A549 (cell line): ENCODE measurements at regions not wholly inside any gene's neighbourhood (a gene's known extent, or its start where the extent isn't known, plus 50 kb on each side); places are given as distances from the start of the nearest gene placed in this dataset.

Source experiments
- ATAC-seq, 2 experiments: fragments of 200-7000 bp in 1 of 2; fragments of >200 bp in 1 of 2; cut with Nextera tagmentation in 1 of 2; cut with Tn5 transposase in 1 of 2; 3 replicates each; pipeline versions ENCODE4 v1.8.0 to v1.9.1; 2018 to 2020; ENCODE audit warnings: mild to moderate bottlenecking in 1 of 2, moderate library complexity in 1 of 2
- CTCF ChIA-PET: fragments of 300-600 bp; sonication (Branson Sonifier 250); formaldehyde crosslinking; extraction: SDS; loops from one replicate; lab custom pipeline; 2021; ENCODE audit warnings: antibody characterized with exemption, inconsistent platforms; lab: Yijun Ruan, JAX
- POLR2A ChIA-PET: fragments of 350-600 bp; formaldehyde crosslinking; extraction: SDS; loops from one replicate; lab custom pipeline; 2021; ENCODE audit warnings: antibody characterized with exemption, inconsistent platforms; lab: Yijun Ruan, JAX
- DNase-seq, 2 experiments: peaks; one replicate each; pipeline versions ENCODE4 v3.0.0 to v3.0.0-alpha.2; 2011 to 2016; ENCODE audit warnings: low read depth in 1 of 2, low spot score in 1 of 2
- FAIRE-seq: peaks from 2 replicates; lab custom pipeline; 2011; peaks lifted over from hg19 to GRCh38; lab: Jason Lieb, UNC
- H3K27ac ChIP-seq, 2 experiments: fragments of >200 bp; sonication (Bioruptor Twin); formaldehyde crosslinking; 3 replicates each; pipeline ENCODE4 v1.5.1; 2016 to 2017
- H3K4me1 ChIP-seq: fragments of >200 bp; sonication (Bioruptor Twin); formaldehyde crosslinking; 3 replicates; pipeline ENCODE4 v1.6.1; 2016
- H3K4me2 ChIP-seq: fragments of >200 bp; sonication (Bioruptor Twin); formaldehyde crosslinking; 3 replicates; pipeline ENCODE4 v1.6.1; 2016
- H3K4me3 ChIP-seq: fragments of >200 bp; sonication (Bioruptor Twin); formaldehyde crosslinking; 3 replicates; pipeline ENCODE4 v1.5.1; 2016
- H3K9me3 ChIP-seq: fragments of >200 bp; sonication (Bioruptor Twin); formaldehyde crosslinking; 3 replicates; pipeline ENCODE4 v1.6.1; 2016
- BHLHE40 ChIP-seq: IDR thresholded peaks from 2 replicates; pipeline ENCODE4 v1.6.1; 2012; ENCODE audit warnings: low read depth, low read length, inconsistent platforms
- EHF ChIP-seq: fragments of 250-450 bp; sonication (Bioruptor Pico); IDR thresholded peaks from 2 replicates; pipeline ENCODE4 v1.5.0; 2020; ENCODE audit warnings: mild to moderate bottlenecking
- EHMT2 ChIP-seq: fragments of 200-600 bp; sonication (generic); IDR thresholded peaks from 2 replicates; pipeline ENCODE4 v1.6.1; 2016; ENCODE audit warnings: antibody characterized with exemption, low read depth, mild to moderate bottlenecking, moderate library complexity
- FOXS1 ChIP-seq: fragments of 250-450 bp; sonication (Bioruptor Pico); IDR thresholded peaks from 2 replicates; pipeline ENCODE4 v1.5.0; 2020; ENCODE audit warnings: mild to moderate bottlenecking, moderate library complexity
- GATA3 ChIP-seq: IDR thresholded peaks from 2 replicates; pipeline ENCODE4 v1.6.1; 2012; ENCODE audit warnings: borderline replicate concordance
- HDAC2 ChIP-seq: fragments of 200-600 bp; sonication (generic); IDR thresholded peaks from 2 replicates; pipeline ENCODE4 v1.6.1; 2016
- HEYL ChIP-seq: fragments of 250-450 bp; sonication (Bioruptor Pico); IDR thresholded peaks from 2 replicates; pipeline ENCODE4 v1.8.0; 2021; ENCODE audit warnings: mild to moderate bottlenecking, moderate library complexity
- HOXA7 ChIP-seq: fragments of 250-450 bp; sonication (Bioruptor Pico); IDR thresholded peaks from 2 replicates; pipeline ENCODE4 v1.5.0; 2020; ENCODE audit warnings: mild to moderate bottlenecking, moderate library complexity
- MYC ChIP-seq: IDR thresholded peaks from 2 replicates; pipeline ENCODE4 v1.6.1; 2012; ENCODE audit warnings: mild to moderate bottlenecking, inconsistent platforms, low read length, improper control_type of control experiment, borderline replicate concordance
- NFE2L2 ChIP-seq: fragments of 150-350 bp; conservative IDR thresholded peaks from 2 replicates; pipeline ENCODE4 v1.6.1; 2014; ENCODE audit warnings: low read length
- NPAS2 ChIP-seq: fragments of 250-450 bp; sonication (Bioruptor Pico); IDR thresholded peaks from 2 replicates; pipeline ENCODE4 v1.8.0; 2022; ENCODE audit warnings: mild to moderate bottlenecking, moderate library complexity, borderline replicate concordance
- POLR2A ChIP-seq: IDR thresholded peaks from 2 replicates; pipeline ENCODE4 v1.6.1; 2012; ENCODE audit warnings: mild to moderate bottlenecking, low read length
- POLR2AphosphoS2 ChIP-seq: conservative IDR thresholded peaks from 2 replicates; pipeline ENCODE4 v1.6.1; 2012; ENCODE audit warnings: low read length, improper control_type of control experiment, inconsistent platforms
- RCOR1 ChIP-seq: fragments of 150-350 bp; IDR thresholded peaks from 2 replicates; pipeline ENCODE4 v1.6.1; 2014; ENCODE audit warnings: antibody characterized with exemption, low read length, low read depth
- RNF2 ChIP-seq: fragments of 200-600 bp; sonication (generic); IDR thresholded peaks from 2 replicates; pipeline ENCODE4 v1.6.1; 2016; ENCODE audit warnings: low read depth, mild to moderate bottlenecking, antibody characterized with exemption, moderate library complexity, borderline replicate concordance
- SMC3 ChIP-seq: fragments of >200 bp; sonication (Bioruptor Twin); formaldehyde crosslinking; IDR thresholded peaks from 3 replicates; pipeline ENCODE4 v1.6.1; 2018; ENCODE audit warnings: inconsistent platforms
- SREBF2 ChIP-seq: fragments of 450-650 bp; IDR thresholded peaks from 2 replicates; pipeline ENCODE4 v1.6.1; 2014; ENCODE audit warnings: mild to moderate bottlenecking, moderate library complexity
- TFCP2L1 ChIP-seq: fragments of 250-450 bp; sonication (Bioruptor Pico); IDR thresholded peaks from 2 replicates; pipeline ENCODE4 v1.5.0; 2021; ENCODE audit warnings: mild to moderate bottlenecking
- TP53 ChIP-seq: fragments of 250-450 bp; sonication (Bioruptor Pico); IDR thresholded peaks from 2 replicates; pipeline ENCODE4 v1.5.0; 2021; ENCODE audit warnings: mild to moderate bottlenecking, moderate library complexity
- WGBS: methylation state at CpG from one replicate; pipeline ENCODE4 v1.1.6; 2017; ENCODE audit errors: missing lambda C conversion rate; 5-methylcytosine and 5-hydroxymethylcytosine counted together
- TF ChIP-seq, protein P1 (sequence below): fragments of 200-600 bp; sonication (generic); IDR thresholded peaks from 2 replicates; pipeline ENCODE4 v1.6.1; 2016; ENCODE audit warnings: antibody characterized with exemption, mild to moderate bottlenecking, moderate library complexity
- TF ChIP-seq, protein P2 (sequence below): IDR thresholded peaks from 2 replicates; pipeline ENCODE4 v1.6.1; 2012; ENCODE audit warnings: low read depth, borderline replicate concordance
- TF ChIP-seq, protein P3 (sequence below): IDR thresholded peaks from 2 replicates; pipeline ENCODE4 v1.6.1; 2012
- TF ChIP-seq, protein P4 (sequence below): fragments of >200 bp; sonication (Bioruptor Twin); formaldehyde crosslinking; IDR thresholded peaks from 3 replicates; pipeline ENCODE4 v1.6.1; 2016
- TF ChIP-seq, protein P5 (sequence below): fragments of 250-450 bp; sonication (Bioruptor Pico); IDR thresholded peaks from 2 replicates; pipeline ENCODE4 v1.5.0; 2020; ENCODE audit warnings: low read depth, mild to moderate bottlenecking, moderate library complexity

DNA sequence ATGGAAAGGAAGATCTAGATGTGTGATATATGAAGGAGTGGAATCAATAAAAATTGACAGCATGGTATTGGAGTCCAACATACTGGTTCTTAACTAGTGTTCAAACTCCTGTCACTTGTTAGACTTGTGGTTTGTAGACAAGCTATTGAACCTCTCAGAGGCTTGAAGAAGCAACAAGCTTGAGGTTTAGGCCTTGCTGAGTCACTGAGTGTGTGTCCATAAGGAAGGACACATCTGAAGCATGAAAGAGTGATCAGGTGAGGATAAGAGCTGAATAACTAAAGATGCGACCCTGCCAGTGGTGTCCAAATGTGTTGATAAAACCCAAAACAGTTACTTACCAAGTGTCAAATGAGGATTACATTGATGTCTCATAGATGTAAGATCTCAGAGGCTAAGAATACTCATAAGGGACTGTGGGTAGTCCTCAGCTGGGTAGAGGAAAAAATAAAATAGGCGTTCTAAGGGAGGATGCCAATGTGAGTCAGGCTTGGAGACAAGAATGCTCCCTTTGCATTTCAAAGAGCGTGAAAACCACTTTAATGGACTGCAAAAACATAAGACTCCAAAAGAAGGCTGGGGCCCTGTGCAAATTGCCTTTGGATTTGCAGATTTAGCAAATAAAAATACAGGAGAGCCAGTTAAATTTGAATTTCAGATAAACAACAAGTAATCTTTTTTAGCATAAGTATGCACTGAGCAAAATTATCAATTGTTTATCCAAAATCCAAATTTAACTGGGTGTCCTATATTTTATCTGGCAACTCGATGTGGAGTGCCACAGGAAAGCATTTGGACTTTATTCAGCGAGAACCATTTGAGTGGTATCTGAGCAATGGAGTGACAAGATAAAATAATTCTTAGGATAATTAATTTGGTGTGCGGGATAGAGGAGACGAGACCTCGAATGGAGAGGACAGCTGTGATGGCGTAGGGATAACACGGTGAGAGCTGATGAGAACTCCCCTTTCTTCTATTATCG, 757.3 kb upstream of the WWC1 start:
- Histone ChIP-seq H3K27ac (no peak overlapping the region), H3K4me3 (no peak overlapping the region), H3K4me2 (no peak overlapping the region), H3K4me1 (no peaks in the 10 kb centered on the region), H3K9me3 (no peaks in the 10 kb centered on the region)
- ATAC-seq: no peak
- POLR2A ChIA-PET: no interaction called here
- WGBS: 10% methylated on average over 11 of the region's 11 CpGs
- DNase-seq: no peak
- FAIRE-seq: no peak
- TF ChIP-seq EHF: no peak
- TF ChIP-seq SMC3: no peak
- no peak for TF ChIP-seq HDAC2
- no peak for TF ChIP-seq MYC
- TF ChIP-seq POLR2AphosphoS2: no peak
- no peak for TF ChIP-seq HEYL (CRISPR knock-in tag)
- TF ChIP-seq BHLHE40: no peak
- CTCF ChIA-PET: no interaction called here

DNA sequence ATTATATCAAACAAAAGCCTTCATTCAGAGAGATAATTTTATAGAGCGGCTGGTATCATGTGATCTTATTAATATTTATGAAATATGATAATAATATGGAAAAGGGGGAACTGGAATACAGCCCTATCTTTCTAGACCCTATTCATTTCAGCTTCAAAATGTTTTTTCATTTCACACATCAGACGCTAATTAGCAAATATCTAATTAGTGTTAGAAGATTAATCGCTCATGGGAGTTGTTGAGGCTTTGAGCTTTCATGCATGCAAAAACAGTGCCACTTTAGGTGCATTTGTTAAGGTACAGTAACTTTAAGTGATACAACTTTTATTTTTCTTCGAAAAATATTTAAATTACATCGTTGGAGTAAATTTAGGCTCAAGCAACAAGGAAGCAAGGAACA, 751.7 kb upstream of the WWC1 start:
- under 1% methylated on average over 5 of the region's 5 CpGs for WGBS

DNA sequence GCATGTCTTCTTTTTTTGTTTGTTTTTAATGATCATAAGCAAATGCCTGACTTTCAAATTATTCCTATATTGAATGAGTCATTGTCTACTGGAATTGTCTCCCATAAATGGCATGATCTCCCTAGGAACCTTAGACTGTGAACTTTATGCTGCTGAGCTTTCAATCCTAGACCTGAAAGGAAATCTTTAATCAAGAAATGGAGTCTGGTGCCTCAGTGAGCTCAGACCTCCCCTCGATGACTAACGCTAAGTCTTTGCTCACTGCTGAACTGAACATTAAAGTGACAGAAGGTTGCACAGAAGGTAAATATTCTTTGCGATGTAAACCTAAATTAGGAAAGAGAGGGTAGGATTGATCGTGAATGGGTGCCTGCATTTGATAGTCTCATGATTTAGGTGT, 745.2 kb upstream of the WWC1 start:
- no peak overlapping the region for H3K27ac ChIP-seq
- POLR2A ChIA-PET: no interaction called here
- CTCF ChIA-PET: no interaction called here
- DNase-seq (no peak), FAIRE-seq (no peak), ATAC-seq (no peak)
- no peak overlapping the region for H3K4me3 ChIP-seq
- H3K4me2 ChIP-seq: no peak overlapping the region
- TF ChIP-seq BHLHE40: no peak
- TF ChIP-seq, protein P1, sequence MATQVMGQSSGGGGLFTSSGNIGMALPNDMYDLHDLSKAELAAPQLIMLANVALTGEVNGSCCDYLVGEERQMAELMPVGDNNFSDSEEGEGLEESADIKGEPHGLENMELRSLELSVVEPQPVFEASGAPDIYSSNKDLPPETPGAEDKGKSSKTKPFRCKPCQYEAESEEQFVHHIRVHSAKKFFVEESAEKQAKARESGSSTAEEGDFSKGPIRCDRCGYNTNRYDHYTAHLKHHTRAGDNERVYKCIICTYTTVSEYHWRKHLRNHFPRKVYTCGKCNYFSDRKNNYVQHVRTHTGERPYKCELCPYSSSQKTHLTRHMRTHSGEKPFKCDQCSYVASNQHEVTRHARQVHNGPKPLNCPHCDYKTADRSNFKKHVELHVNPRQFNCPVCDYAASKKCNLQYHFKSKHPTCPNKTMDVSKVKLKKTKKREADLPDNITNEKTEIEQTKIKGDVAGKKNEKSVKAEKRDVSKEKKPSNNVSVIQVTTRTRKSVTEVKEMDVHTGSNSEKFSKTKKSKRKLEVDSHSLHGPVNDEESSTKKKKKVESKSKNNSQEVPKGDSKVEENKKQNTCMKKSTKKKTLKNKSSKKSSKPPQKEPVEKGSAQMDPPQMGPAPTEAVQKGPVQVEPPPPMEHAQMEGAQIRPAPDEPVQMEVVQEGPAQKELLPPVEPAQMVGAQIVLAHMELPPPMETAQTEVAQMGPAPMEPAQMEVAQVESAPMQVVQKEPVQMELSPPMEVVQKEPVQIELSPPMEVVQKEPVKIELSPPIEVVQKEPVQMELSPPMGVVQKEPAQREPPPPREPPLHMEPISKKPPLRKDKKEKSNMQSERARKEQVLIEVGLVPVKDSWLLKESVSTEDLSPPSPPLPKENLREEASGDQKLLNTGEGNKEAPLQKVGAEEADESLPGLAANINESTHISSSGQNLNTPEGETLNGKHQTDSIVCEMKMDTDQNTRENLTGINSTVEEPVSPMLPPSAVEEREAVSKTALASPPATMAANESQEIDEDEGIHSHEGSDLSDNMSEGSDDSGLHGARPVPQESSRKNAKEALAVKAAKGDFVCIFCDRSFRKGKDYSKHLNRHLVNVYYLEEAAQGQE: no peak
- TF ChIP-seq POLR2A: no peak
- TF ChIP-seq GATA3: no peak
- TF ChIP-seq, protein P2, sequence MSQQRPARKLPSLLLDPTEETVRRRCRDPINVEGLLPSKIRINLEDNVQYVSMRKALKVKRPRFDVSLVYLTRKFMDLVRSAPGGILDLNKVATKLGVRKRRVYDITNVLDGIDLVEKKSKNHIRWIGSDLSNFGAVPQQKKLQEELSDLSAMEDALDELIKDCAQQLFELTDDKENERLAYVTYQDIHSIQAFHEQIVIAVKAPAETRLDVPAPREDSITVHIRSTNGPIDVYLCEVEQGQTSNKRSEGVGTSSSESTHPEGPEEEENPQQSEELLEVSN: no peak
- TF ChIP-seq, protein P3, sequence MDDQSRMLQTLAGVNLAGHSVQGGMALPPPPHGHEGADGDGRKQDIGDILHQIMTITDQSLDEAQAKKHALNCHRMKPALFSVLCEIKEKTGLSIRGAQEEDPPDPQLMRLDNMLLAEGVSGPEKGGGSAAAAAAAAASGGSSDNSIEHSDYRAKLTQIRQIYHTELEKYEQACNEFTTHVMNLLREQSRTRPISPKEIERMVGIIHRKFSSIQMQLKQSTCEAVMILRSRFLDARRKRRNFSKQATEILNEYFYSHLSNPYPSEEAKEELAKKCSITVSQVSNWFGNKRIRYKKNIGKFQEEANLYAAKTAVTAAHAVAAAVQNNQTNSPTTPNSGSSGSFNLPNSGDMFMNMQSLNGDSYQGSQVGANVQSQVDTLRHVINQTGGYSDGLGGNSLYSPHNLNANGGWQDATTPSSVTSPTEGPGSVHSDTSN: no peak
- TF ChIP-seq SMC3: no peak
- TF ChIP-seq SREBF2: no peak
- no peak for TF ChIP-seq TFCP2L1 (CRISPR knock-in tag)
- TF ChIP-seq, protein P4, sequence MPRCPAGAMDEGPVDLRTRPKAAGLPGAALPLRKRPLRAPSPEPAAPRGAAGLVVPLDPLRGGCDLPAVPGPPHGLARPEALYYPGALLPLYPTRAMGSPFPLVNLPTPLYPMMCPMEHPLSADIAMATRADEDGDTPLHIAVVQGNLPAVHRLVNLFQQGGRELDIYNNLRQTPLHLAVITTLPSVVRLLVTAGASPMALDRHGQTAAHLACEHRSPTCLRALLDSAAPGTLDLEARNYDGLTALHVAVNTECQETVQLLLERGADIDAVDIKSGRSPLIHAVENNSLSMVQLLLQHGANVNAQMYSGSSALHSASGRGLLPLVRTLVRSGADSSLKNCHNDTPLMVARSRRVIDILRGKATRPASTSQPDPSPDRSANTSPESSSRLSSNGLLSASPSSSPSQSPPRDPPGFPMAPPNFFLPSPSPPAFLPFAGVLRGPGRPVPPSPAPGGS: no peak
- no peak for TF ChIP-seq EHMT2
- WGBS: 9% methylated on average over 4 of the region's 4 CpGs
- no peaks in the 10 kb centered on the region for H3K9me3 ChIP-seq
- no peaks in the 10 kb centered on the region for H3K4me1 ChIP-seq

More for the DNA sequence above, 751.7 kb upstream of the WWC1 start:
- Histone ChIP-seq H3K9me3 (no peaks in the 10 kb centered on the region), H3K4me2 (no peak overlapping the region)
- TF ChIP-seq FOXS1 (CRISPR knock-in tag): no peak
- no peak for TF ChIP-seq HDAC2
- TF ChIP-seq, protein P5, sequence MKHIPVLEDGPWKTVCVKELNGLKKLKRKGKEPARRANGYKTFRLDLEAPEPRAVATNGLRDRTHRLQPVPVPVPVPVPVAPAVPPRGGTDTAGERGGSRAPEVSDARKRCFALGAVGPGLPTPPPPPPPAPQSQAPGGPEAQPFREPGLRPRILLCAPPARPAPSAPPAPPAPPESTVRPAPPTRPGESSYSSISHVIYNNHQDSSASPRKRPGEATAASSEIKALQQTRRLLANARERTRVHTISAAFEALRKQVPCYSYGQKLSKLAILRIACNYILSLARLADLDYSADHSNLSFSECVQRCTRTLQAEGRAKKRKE (CRISPR knock-in tag): no peak
- TF ChIP-seq HOXA7: no peak
- no peak for TF ChIP-seq TP53 (CRISPR knock-in tag)
- TF ChIP-seq RCOR1: no peak
- no peak for TF ChIP-seq NPAS2
- TF ChIP-seq RNF2: no peak
- TF ChIP-seq, protein P3: no peak
- no peak for TF ChIP-seq EHMT2
- no peak for TF ChIP-seq NFE2L2
- TF ChIP-seq, all 56 proteins: peak for 0
- Histone ChIP-seq H3K27ac (no peak overlapping the region), H3K4me3 (no peak overlapping the region), H3K4me1 (no peaks in the 10 kb centered on the region)
- ATAC-seq (no peak), FAIRE-seq (no peak), DNase-seq (no peak)
- ChIA-PET CTCF (interaction anchor here (0.7 kb wide), 1 partner anchor 1430 kb away, joined by 3 read pairs; no protein-coding TSS in a partner anchor), POLR2A (no interaction called here)
